GOT3 (cell line): ENCODE measurements at regions not wholly inside any gene's neighbourhood (a gene's known extent, or its start where the extent isn't known, plus 50 kb on each side); places are given as distances from the start of the nearest gene placed in this dataset.
"Not testable (repeated sequence)": the region's sequence is repeated elsewhere in the genome, so short reads cannot be mapped to it uniquely, and the experiment has no call there.

ENCODE experiments used
- DNase-seq: peaks from one replicate; lab custom pipeline; 2025; ENCODE audit warnings: mixed read lengths; lab: John Stamatoyannopoulos, UW

GRCh38 chr1:222416001-222416791 lies 131.7 kb downstream of the HHIPL2 start:
- DNase-seq = no peak

DNA sequence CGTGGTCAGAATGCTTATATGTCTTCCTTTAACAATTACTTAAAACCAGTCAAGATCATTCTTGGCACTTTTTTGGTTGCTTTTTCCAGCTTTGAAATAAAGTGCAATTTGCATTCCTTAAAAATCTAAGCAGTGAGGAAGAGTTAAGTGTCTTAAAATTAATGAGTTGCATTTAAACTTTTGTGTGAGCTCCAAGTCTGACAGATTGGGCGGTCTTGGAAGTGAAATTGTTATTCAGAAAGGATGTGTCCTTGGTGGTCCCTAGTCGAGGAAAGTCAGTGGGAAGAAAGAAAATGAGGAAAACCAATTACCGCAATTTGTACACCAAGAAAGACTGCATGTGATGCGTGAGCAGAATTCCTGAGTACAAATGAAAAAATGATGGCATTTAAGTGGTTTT lies 132.5 kb downstream of the HHIPL2 start:
- no peak for DNase-seq

DNA sequence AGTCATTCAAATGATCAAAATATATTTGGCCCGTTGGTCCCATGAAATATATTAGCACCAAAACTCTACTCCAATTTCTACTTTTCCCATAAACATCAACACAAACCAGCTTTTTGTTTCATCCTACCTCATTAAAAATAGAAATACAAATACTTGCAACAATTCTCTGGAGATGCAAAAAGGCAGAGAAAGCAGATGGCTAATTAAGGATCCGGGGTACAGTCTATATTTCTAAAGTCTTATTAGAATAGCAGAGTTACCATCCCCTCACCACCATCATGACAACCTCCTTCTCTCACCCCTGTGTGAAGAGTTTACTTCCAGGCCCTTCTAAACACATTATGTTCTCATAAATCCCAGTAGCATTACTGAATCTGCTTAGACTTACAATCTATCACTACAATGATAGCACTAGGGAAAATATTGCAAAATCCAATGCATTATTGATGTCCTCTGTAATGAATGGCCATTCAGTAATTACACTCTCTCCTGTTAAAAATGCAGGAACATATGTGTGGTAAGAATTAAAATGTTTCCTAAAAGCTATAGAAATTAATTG lies 133.8 kb downstream of the HHIPL2 start:
- DNase-seq = no peak

DNA sequence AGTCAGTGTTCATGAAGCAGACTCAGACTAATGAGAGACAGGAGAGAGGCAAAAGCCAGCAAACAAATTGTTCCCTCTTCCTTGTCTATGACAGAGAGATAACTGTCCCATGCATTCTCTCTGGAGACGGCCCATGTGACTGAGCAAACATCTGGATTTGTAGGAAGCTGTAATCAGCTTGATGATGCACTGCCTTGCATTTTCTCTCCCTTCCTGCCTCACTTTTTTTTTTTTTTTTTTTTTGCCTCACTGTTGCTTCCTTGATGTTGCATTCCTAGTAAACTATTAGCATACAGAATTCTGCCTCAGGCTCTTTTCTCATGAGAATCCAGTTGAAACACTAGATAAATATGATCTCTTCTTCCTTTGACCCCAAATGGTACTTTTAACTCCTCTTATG lies 134.5 kb downstream of the HHIPL2 start:
- no peak for DNase-seq

DNA sequence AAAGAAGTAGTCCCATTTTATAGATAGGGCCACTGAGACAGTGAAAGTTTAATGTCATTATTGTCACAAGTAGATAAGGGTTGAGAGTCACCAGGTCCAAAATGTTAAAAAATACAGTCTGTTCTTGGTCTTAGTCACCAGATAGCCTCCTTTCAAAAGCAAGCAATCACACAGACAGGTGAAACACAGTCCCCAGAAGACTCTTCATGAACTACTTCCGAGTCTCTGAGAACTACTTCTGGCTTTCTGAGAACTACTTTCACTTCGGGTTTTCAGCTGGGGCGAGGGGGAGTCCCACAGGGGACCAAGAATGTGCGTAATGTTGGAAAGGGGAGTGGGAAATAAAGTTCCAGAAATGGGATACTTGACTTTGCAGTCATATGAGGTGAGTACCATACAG lies 143.2 kb downstream of the HHIPL2 start:
- no peak for DNase-seq

DNA sequence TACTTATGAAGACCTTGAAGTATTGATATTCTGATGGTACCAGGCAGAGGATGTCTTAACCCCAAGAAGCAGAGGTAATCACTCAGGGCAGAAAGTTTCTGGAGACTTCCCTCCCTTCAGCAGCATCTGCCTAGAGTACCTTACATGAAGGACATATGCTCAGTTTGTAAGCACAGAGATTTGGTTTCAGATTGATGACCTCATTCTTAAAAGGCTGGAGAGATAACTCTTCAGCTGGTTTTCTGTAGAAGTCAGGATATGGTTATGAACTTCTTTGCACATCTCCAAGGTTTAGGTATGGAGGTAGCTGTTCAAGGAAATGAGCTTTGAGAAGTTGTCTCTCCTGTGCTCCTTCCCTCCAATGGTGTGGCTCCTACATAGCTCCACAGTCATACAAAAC lies 148.7 kb downstream of the HHIPL2 start:
- no peak for DNase-seq

- DNase-seq = no peak
Measured at GRCh38 chr1:222394224-222394623, 153.7 kb downstream of the HHIPL2 start.

DNA sequence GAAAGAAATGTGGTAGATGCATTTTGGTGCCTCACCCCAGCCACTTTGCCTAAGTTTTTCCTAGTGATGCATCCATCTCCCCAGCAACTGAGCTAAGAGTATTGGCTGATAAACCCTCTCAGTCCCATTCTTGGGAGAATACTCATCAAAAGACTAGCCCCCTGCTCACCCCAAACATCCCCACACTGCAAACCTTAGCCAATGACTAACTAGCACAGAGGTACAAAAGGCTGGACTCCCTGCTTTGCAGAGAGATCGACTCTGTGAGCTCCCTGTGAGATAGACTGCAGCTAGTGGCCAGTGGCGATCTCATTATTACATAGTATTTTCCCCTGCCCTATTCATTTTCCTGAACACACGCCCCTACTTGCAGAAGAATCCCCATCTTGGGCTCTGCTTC lies 155.3 kb downstream of the HHIPL2 start:
- no peak for DNase-seq

DNA sequence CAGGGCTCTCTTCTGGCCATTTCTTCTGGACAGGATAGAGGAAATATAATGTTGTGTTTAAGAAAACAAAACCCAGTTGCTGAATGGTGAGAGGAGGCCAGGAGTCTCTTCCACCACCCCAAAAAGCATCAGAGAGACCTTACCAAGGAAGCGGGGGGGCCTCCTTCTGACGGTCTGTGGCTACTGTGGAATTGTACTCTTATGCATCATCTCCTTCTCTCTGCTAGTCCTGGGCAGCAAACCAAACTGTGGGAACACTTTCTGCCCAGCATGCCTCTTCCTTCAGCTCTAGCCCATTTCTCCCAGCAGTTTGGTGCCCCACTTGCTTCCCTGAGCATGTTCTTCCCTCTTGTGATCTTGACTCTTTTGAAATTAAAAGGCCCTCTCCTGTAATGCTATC lies 157.7 kb downstream of the HHIPL2 start:
- DNase-seq = no peak

DNA sequence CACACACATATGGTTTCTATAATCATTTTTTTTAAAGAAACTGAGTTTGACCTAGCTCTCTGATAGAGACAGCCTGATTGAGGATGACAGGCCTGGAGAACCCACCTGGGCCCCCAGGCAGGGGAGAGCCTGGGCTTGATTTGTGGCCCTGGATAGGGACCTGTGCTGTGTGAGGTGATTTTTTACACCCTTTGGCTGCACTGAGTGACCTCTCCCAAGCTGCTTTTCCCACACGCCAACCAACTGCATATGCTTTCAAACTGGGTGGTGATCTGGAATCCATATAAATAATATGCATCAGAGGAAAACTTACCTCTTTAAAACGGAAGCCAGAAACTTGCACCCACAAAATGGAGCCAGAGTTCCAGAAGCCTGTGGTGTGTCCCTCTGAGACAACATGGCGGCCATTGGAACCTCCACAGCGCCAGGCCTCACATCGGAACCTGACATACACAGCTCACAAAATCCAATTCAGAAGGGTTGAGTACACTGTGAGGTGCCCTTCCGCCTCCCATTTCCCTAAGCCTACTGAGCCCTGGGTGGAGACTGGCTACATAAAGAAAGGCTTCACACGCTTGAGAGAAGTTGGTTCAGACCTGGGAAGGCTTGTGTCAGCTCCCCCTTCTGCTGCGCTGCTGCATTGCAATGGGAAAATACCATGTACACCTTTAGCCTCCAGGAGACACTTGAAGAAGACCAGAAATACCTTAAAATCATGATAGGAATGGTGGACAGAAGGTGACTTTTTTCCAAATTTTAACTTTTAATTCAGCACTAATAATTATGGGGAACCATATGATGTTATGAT lies 160.7 kb downstream of the HHIPL2 start:
- DNase-seq = no peak

GRCh38 chr1:222385955-222386354 lies 161.9 kb downstream of the HHIPL2 start:
- no peak for DNase-seq

- DNase-seq = no peak
Measured at GRCh38 chr1:222385262-222385661, 162.6 kb downstream of the HHIPL2 start.

GRCh38 chr1:222384531-222384930 lies 163.4 kb downstream of the HHIPL2 start:
- DNase-seq = no peak

GRCh38 chr1:222382171-222382570 lies 165.7 kb downstream of the HHIPL2 start:
- no peak for DNase-seq

- no peak for DNase-seq
Measured at GRCh38 chr1:222377428-222378088, 170.3 kb downstream of the HHIPL2 start.

DNA sequence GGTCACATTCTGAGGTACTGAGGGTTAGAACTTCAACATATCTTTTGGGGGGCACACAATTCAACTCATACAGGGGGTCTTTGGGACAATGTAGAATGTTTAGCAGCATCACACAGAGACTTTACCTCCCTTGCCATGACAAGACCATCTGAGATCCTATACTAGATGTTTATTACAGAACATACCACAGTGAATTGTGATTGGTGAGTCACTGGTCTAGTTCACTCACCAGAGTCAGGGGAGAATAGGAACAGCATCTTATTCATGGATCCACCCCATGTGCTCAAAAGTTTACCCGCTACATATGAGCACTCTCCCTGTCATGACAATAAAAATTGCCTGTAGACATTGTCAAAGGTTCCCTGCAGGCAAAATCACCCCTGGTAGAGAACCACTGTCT lies 171.1 kb downstream of the HHIPL2 start:
- not testable (repeated sequence) for DNase-seq

GRCh38 chr1:222375701-222376100 lies 172.2 kb downstream of the HHIPL2 start:
- no peak for DNase-seq

GRCh38 chr1:222373831-222374602 lies 173.9 kb downstream of the HHIPL2 start:
- DNase-seq = no peak

DNA sequence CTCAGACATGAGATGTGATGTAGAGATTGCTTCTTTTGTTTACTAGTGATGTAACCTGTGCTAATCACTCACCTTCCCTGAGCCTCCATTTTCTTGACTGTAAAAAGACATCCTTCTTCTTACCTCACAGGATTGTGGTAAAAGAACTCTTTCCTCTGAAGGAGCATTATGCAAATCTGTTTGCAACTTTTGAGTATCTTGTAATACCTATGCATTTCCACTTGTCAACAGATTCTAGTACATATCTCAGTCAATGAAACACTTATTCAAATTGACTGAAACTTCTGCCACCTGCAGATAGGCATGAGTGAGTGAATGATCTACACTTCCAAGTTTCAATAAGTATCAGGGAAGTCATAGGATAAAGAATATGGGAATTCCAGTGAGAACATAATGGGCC lies 174.7 kb downstream of the HHIPL2 start:
- DNase-seq = no peak

DNA sequence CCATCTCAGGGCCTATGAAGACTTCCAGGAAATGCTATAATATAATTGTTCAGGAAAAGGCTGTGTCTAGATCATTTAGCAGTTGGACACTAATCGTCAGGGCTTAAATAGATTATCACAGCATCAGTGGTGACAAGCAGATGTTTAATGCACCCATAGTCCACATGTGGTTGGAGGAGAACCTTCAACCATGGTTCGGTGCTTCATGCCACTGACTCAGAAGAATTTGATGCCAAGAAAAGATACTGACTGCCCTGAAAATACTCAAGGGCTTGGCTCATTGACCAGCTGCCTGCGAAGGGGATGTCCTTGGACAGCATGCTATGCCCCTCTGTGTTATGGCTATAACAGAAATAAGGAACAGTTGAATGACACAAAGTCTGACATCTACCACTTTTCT lies 175.7 kb downstream of the HHIPL2 start:
- DNase-seq = no peak

- DNase-seq = no peak
Measured at GRCh38 chr1:222370913-222371675, 176.8 kb downstream of the HHIPL2 start.
